ENCODE measurements at regions not wholly inside any gene's neighbourhood (a gene's known extent, or its start where the extent isn't known, plus 50 kb on each side); places are given as distances from the start of the nearest gene placed in this dataset.

DNA sequence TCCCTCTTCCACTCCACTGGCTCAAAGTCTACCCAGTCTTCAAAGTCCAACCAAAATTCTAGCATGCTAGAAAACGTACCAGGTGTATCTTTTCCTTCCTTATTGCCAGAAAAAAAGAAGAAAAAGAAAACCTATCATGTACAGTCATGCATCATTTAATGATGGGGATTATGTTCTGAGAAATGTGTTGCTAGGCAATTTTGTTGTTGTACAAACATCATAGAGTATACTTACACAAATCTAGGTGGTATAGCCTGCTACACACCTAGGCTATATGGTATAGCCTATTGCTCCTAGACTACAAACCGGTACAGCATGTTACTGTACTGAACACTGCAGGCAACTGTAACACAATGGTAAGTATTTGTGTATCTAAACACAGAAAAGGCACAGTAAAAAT lies 104.8 kb downstream of the SREK1 start:
- no peak for TF ChIP-seq CTCF (IDR thresholded peaks at IDR 0.05)

DNA sequence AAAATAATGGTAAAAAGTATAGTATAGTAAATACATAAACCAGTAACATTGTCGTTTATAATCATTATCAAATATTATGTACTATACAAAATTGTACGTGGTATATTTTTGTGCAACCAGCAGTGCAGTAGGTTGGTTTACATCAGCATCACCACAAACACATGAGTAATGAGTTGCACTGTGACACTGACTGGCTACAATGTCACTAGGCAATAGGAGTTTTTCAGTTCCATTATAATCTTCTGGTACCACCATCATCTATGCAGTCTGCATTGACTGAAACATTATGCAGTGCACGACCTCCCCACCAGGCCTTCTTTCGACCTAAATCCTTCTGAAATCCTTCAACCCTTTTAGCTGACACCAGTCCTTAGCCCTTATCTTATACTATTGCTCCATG lies 105.8 kb downstream of the SREK1 start:
- no peak for TF ChIP-seq CTCF (IDR thresholded peaks at IDR 0.05)

DNA sequence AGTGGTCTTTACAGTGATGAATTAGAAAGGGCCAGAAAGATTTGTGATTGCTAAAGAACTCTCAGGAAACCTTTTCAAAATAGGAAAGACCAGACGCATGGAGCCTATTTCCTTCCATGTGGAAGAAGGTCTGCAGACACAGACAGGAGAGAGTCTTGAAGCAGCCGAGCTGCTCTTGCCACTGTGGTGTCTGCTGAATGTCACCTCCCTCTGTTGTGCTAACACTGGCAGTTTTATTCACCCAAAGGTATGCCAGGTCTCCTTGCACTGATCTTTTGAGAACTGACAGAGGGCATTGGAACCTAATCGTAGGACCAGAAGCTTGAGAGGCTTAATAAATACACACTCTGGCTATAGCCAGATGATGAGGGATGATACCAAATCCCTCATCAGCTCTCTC lies 108.7 kb downstream of the SREK1 start:
- no peak for TF ChIP-seq CTCF (IDR thresholded peaks at IDR 0.05)

GRCh38 chr5:66255714-66256113 lies 111.6 kb downstream of the SREK1 start:
- no peak for TF ChIP-seq CTCF (IDR thresholded peaks at IDR 0.05)

- TF ChIP-seq CTCF (IDR thresholded peaks at IDR 0.05) = no peak
Measured at GRCh38 chr5:66273121-66273520, 129.0 kb downstream of the SREK1 start.

GRCh38 chr5:66276986-66277385 lies 132.9 kb downstream of the SREK1 start:
- no peak for TF ChIP-seq CTCF (IDR thresholded peaks at IDR 0.05)

GRCh38 chr5:66277981-66278380 lies 133.9 kb downstream of the SREK1 start:
- no peak for TF ChIP-seq CTCF (IDR thresholded peaks at IDR 0.05)

DNA sequence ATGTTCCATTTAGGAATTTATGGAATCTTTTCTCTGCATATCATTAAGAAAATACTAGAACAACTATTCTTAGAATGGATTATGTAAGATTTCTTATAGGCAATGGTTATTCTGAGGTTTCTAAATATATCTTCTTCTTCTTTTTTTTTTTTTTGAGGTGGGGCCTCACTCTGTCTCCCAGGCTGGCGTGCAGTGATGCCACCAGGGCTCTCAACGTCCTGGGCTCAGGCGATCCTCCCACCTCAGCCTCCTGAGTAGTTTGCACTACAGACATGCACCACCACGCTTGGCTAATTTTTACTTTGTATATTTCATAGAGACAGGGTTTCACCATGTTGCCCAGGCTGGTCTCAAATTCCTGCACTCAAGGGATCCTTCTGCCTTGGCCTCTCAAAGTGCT lies 137.2 kb downstream of the SREK1 start:
- TF ChIP-seq CTCF (IDR thresholded peaks at IDR 0.05) = no peak
